ENCODE measurements at regions not wholly inside any gene's neighbourhood (a gene's known extent, or its start where the extent isn't known, plus 50 kb on each side); places are given as distances from the start of the nearest gene placed in this dataset.

DNA sequence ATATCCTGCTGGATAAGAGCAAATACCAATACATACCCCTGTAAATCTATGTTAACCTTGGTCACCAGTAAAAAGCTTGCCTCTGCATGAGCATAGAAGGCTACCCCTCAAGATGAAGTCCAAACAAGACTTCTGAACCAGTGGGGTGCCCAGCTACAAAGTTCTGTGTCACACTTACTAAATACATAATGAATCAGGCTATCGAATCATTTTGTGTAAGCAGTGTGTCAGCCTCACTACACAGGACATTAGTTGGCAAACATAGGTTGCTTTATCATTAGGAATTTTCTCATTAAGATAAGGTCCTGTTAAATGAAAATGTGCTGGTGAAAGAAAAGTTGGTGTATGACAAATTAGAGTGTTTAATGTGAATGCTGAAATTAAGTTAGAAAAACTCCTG, 452.0 kb downstream of the MFSD1 start:
- TF ChIP-seq TAF1 (IDR thresholded peaks at IDR 0.05; ENCODE audit: low read depth) (no peak), POLR2AphosphoS5 (IDR thresholded peaks at IDR 0.05) (no peak)
- TF ChIP-seq, protein P1, sequence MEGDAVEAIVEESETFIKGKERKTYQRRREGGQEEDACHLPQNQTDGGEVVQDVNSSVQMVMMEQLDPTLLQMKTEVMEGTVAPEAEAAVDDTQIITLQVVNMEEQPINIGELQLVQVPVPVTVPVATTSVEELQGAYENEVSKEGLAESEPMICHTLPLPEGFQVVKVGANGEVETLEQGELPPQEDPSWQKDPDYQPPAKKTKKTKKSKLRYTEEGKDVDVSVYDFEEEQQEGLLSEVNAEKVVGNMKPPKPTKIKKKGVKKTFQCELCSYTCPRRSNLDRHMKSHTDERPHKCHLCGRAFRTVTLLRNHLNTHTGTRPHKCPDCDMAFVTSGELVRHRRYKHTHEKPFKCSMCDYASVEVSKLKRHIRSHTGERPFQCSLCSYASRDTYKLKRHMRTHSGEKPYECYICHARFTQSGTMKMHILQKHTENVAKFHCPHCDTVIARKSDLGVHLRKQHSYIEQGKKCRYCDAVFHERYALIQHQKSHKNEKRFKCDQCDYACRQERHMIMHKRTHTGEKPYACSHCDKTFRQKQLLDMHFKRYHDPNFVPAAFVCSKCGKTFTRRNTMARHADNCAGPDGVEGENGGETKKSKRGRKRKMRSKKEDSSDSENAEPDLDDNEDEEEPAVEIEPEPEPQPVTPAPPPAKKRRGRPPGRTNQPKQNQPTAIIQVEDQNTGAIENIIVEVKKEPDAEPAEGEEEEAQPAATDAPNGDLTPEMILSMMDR (IDR thresholded peaks at IDR 0.05; ENCODE audit: poor library complexity, severe bottlenecking), result no peak

All from neural cell (in vitro differentiated cells).